Mesenchymal stem cell (in vitro differentiated cells and primary cell): ENCODE measurements at regions not wholly inside any gene's neighbourhood (a gene's known extent, or its start where the extent isn't known, plus 50 kb on each side); places are given as distances from the start of the nearest gene placed in this dataset.
A peak's percentile ranks its signal among the peaks of the same experiment; 100 is the strongest.

Experiments used
- DNase-seq: peaks from one replicate; pipeline ENCODE4 v3.0.0-alpha.2; 2013
- H2AFZ ChIP-seq: one replicate; pipeline ENCODE4 v1.6.1; 2013; ENCODE audit warnings: low read depth, mild to moderate bottlenecking, control low read depth, inconsistent platforms, low read length, moderate library complexity
- H2AK5ac ChIP-seq: 2 replicates; pipeline ENCODE4 v1.6.1; 2013; ENCODE audit warnings: low read length, moderate library complexity, mild to moderate bottlenecking, inconsistent platforms; ENCODE audit not compliant: severe bottlenecking
- H2BK120ac ChIP-seq: one replicate; pipeline ENCODE4 v1.6.1; 2013; ENCODE audit warnings: low read depth, mild to moderate bottlenecking, inconsistent platforms, low read length, moderate library complexity
- H2BK12ac ChIP-seq, 2 experiments: one replicate each; pipeline ENCODE4 v1.6.1; 2013; ENCODE audit warnings: inconsistent platforms in 2 of 2, low read length in 2 of 2, mild to moderate bottlenecking in 2 of 2, moderate library complexity in 2 of 2, control low read depth in 1 of 2
- H2BK15ac ChIP-seq: one replicate; pipeline ENCODE4 v1.6.1; 2013; ENCODE audit warnings: mild to moderate bottlenecking, low read depth, inconsistent platforms; ENCODE audit not compliant: poor library complexity, severe bottlenecking
- H2BK5ac ChIP-seq: 2 replicates; pipeline ENCODE4 v1.6.1; 2013; ENCODE audit warnings: low read depth, mild to moderate bottlenecking, low read length, control low read depth, inconsistent platforms; ENCODE audit not compliant: poor library complexity, severe bottlenecking
- H3K14ac ChIP-seq, 2 experiments: one replicate each; pipeline ENCODE4 v1.6.1; 2013; ENCODE audit warnings: inconsistent platforms in 2 of 2, low read length in 2 of 2, control low read depth in 1 of 2, mild to moderate bottlenecking in 1 of 2, moderate library complexity in 1 of 2
- H3K18ac ChIP-seq, 2 experiments: one replicate each; pipeline ENCODE4 v1.6.1; 2013; ENCODE audit warnings: inconsistent platforms in 2 of 2, low read length in 2 of 2, control low read depth in 1 of 2, low read depth in 1 of 2, mild to moderate bottlenecking in 1 of 2
- H3K23ac ChIP-seq, 2 experiments: one replicate each; pipeline ENCODE4 v1.6.1; 2013; ENCODE audit warnings: inconsistent platforms in 2 of 2, low read length in 2 of 2, mild to moderate bottlenecking in 2 of 2, moderate library complexity in 2 of 2, control low read depth in 1 of 2
- H3K27ac ChIP-seq: 2 replicates; pipeline ENCODE4 v1.5.1; 2013; ENCODE audit warnings: mild to moderate bottlenecking, moderate library complexity, low read length, control low read depth, inconsistent platforms; ENCODE audit not compliant: poor library complexity, severe bottlenecking
- H3K27me3 ChIP-seq, 2 experiments: 2 replicates each; pipeline versions ENCODE4 v1.6.1 to v1.7.0; 2013; ENCODE audit warnings: low read length in 2 of 2, mild to moderate bottlenecking in 2 of 2, moderate library complexity in 2 of 2, control low read depth in 1 of 2, inconsistent platforms in 1 of 2; ENCODE audit not compliant: control insufficient read depth in 1 of 2, insufficient read depth in 1 of 2
- H3K36me3 ChIP-seq, 2 experiments: 2 replicates each; pipeline versions ENCODE4 v1.6.1 to v1.7.0; 2013; ENCODE audit warnings: low read length in 2 of 2, control low read depth in 1 of 2, inconsistent platforms in 1 of 2, low read depth in 1 of 2, mild to moderate bottlenecking in 1 of 2; ENCODE audit not compliant: insufficient read depth in 2 of 2, control insufficient read depth in 1 of 2
- H3K4ac ChIP-seq, 2 experiments: one replicate each; pipeline ENCODE4 v1.6.1; 2013; ENCODE audit warnings: inconsistent platforms in 2 of 2, low read length in 2 of 2, mild to moderate bottlenecking in 2 of 2, moderate library complexity in 2 of 2, control low read depth in 1 of 2, low read depth in 1 of 2
- H3K4me1 ChIP-seq: 2 replicates; pipeline ENCODE4 v1.6.1; 2013; ENCODE audit warnings: low read depth, low read length, control low read depth; ENCODE audit not compliant: control insufficient read depth, insufficient read depth
- H3K4me2 ChIP-seq: 2 replicates; pipeline ENCODE4 v1.6.1; 2013; ENCODE audit warnings: low read length, mild to moderate bottlenecking, inconsistent platforms; ENCODE audit not compliant: poor library complexity, severe bottlenecking
- H3K4me3 ChIP-seq, 2 experiments: 2 replicates each; pipeline versions ENCODE4 v1.5.1 to v1.7.0; 2013; ENCODE audit warnings: low read length in 2 of 2, mild to moderate bottlenecking in 2 of 2, control low read depth in 1 of 2, low read depth in 1 of 2; ENCODE audit not compliant: insufficient read depth in 1 of 2
- H3K79me1 ChIP-seq: replicated peaks from 2 replicates; pipeline ENCODE4 v1.6.1; 2013; ENCODE audit warnings: mild to moderate bottlenecking, control low read depth, low read length, inconsistent platforms; ENCODE audit not compliant: poor library complexity, severe bottlenecking
- H3K9ac ChIP-seq: 2 replicates; pipeline ENCODE4 v1.7.0; 2013; ENCODE audit warnings: mild to moderate bottlenecking, low read length, moderate library complexity
- H3K9me3 ChIP-seq: 2 replicates; pipeline ENCODE4 v1.7.0; 2013; ENCODE audit warnings: mild to moderate bottlenecking, low read length; ENCODE audit not compliant: control insufficient read depth
- H4K8ac ChIP-seq: one replicate; pipeline ENCODE4 v1.6.1; 2013; ENCODE audit warnings: inconsistent platforms, mild to moderate bottlenecking, low read length, moderate library complexity
- H4K91ac ChIP-seq: one replicate; pipeline ENCODE4 v1.6.1; 2013; ENCODE audit warnings: mild to moderate bottlenecking, low read length, inconsistent platforms
- WGBS: methylation state at CpG from one replicate; pipeline ENCODE4 v1.1.7; 2013; ENCODE audit warnings: mixed read lengths; 5-methylcytosine and 5-hydroxymethylcytosine counted together

- Histone ChIP-seq H3K18ac (no peak overlapping the region), H3K4me2 (no peak overlapping the region), H3K27ac (no peak overlapping the region), H2BK120ac (no peak overlapping the region), H3K36me3 (no peaks in the 10 kb centered on the region), H2BK12ac (no peak overlapping the region), H2BK5ac (no peak overlapping the region), H3K14ac (no peak overlapping the region), H2AFZ (no peak overlapping the region), H3K23ac (no peak overlapping the region), H3K4me3 (no peak overlapping the region), H3K79me1 (no peaks in the 10 kb centered on the region), H3K27me3 (peaks cover 4% of the 10 kb centered on the region in 2 experiments), H3K4me1 (no peaks in the 10 kb centered on the region), H3K4ac (no peak overlapping the region), H4K91ac (no peak overlapping the region), H2BK15ac (no peak overlapping the region), H4K8ac (no peak overlapping the region), H3K9me3 (no peaks in the 10 kb centered on the region), H2AK5ac (no peak overlapping the region), H3K9ac (no peak overlapping the region)
- DNase-seq = no peak
- 90% methylated on average over 3 of the region's 5 CpGs for WGBS
Measured at GRCh38 chr7:25544254-25544653, 316.0 kb upstream of the NPVF start.

- Histone ChIP-seq H3K27ac (no peak overlapping the region), H3K36me3 (no peaks in the 10 kb centered on the region), H2AFZ (no peak overlapping the region), H2BK15ac (no peak overlapping the region), H3K4me2 (no peak overlapping the region), H3K18ac (no peak overlapping the region), H3K9ac (no peak overlapping the region), H2AK5ac (no peak overlapping the region), H2BK12ac (no peak overlapping the region), H3K4ac (no peak overlapping the region), H3K27me3 (peaks cover 0 to 4% of the 10 kb centered on the region in 2 experiments), H2BK120ac (no peak overlapping the region), H4K8ac (no peak overlapping the region), H3K14ac (peak overlapping the region in 1 of 2 experiments; percentile 51), H3K23ac (no peak overlapping the region), H3K79me1 (no peaks in the 10 kb centered on the region), H3K4me1 (no peaks in the 10 kb centered on the region), H3K4me3 (peak overlapping the region in 1 of 2 experiments; percentile 18), H4K91ac (no peak overlapping the region), H3K9me3 (no peaks in the 10 kb centered on the region), H2BK5ac (no peak overlapping the region)
- 72% methylated on average over 6 of the region's 7 CpGs for WGBS
- no peak for DNase-seq
Measured at GRCh38 chr7:25545124-25546008, 317.1 kb upstream of the NPVF start.

DNA sequence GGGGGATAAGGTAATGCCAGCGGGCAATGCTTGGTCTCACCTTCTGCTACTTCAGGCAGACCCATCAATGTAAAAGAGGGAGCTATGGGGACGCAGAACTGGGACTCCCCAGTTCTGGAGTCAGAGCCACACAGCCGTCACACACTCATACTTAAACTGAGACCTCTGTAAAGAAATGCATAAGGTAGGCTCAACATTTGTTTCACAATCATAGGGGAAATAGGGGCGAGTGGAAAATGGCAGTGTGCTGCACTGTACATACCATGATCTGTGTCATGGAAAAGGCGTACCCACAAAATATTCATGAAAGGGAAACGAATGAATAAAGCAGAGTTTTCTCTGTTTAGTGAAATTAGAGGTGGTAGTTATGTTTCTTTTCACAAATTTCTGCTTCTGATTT, 318.0 kb upstream of the NPVF start:
- no peak overlapping the region for H3K9ac ChIP-seq
- no peak overlapping the region for H4K8ac ChIP-seq
- DNase-seq = no peak
- no peak overlapping the region for H4K91ac ChIP-seq
- H2AFZ ChIP-seq = no peak overlapping the region
- H3K4me2 ChIP-seq = no peak overlapping the region
- no peaks in the 10 kb centered on the region for H3K4me1 ChIP-seq
- H2BK12ac ChIP-seq = no peak overlapping the region
- no peak overlapping the region for H3K27ac ChIP-seq
- no peak overlapping the region for H2AK5ac ChIP-seq
- no peak overlapping the region for H3K4me3 ChIP-seq
- H3K36me3 ChIP-seq = no peaks in the 10 kb centered on the region
- no peak overlapping the region for H2BK120ac ChIP-seq
- H3K79me1 ChIP-seq = no peaks in the 10 kb centered on the region
- H3K23ac ChIP-seq = no peak overlapping the region
- no peak overlapping the region for H2BK15ac ChIP-seq
- H3K18ac ChIP-seq = no peak overlapping the region
- H2BK5ac ChIP-seq = no peak overlapping the region
- peaks cover 0 to 4% of the 10 kb centered on the region in 2 experiments for H3K27me3 ChIP-seq
- H3K9me3 ChIP-seq = no peaks in the 10 kb centered on the region
- no peak overlapping the region for H3K14ac ChIP-seq
- no peak overlapping the region for H3K4ac ChIP-seq
- WGBS = 94% methylated on average over 3 of the region's 6 CpGs

- no peaks in the 10 kb centered on the region for H3K9me3 ChIP-seq
- H3K4me2 ChIP-seq = no peak overlapping the region
- no peak overlapping the region for H3K18ac ChIP-seq
- no peak overlapping the region for H2BK120ac ChIP-seq
- 31% methylated on average over 6 of the region's 6 CpGs for WGBS
- H2AFZ ChIP-seq = no peak overlapping the region
- no peaks in the 10 kb centered on the region for H3K79me1 ChIP-seq
- H3K9ac ChIP-seq = no peak overlapping the region
- H2BK12ac ChIP-seq = no peak overlapping the region
- no peak overlapping the region for H3K23ac ChIP-seq
- DNase-seq = no peak
- no peaks in the 10 kb centered on the region for H3K36me3 ChIP-seq
- H3K27ac ChIP-seq = no peak overlapping the region
- H3K14ac ChIP-seq = no peak overlapping the region
- no peak overlapping the region for H2BK5ac ChIP-seq
- H2BK15ac ChIP-seq = no peak overlapping the region
- H3K4ac ChIP-seq = no peak overlapping the region
- H3K4me1 ChIP-seq = no peaks in the 10 kb centered on the region
- no peak overlapping the region for H2AK5ac ChIP-seq
- H4K91ac ChIP-seq = no peak overlapping the region
- no peak overlapping the region for H4K8ac ChIP-seq
- H3K4me3 ChIP-seq = no peak overlapping the region
- peaks cover 0 to 7% of the 10 kb centered on the region in 2 experiments for H3K27me3 ChIP-seq
Measured at GRCh38 chr7:25549271-25549921, 321.1 kb upstream of the NPVF start.
